ENCODE measurements at regions not wholly inside any gene's neighbourhood (a gene's known extent, or its start where the extent isn't known, plus 50 kb on each side); places are given as distances from the start of the nearest gene placed in this dataset.

- TF ChIP-seq CTCF (IDR thresholded peaks at IDR 0.05) (no peak), POLR2A (IDR thresholded peaks at IDR 0.05) (no peak)
Measured at GRCh38 chr3:88321363-88322050, 171.7 kb downstream of the C3orf38 start.

Data from breast epithelium (tissue), 3 donors.